Choroid plexus epithelial cell (primary cell): ENCODE measurements at regions not wholly inside any gene's neighbourhood (a gene's known extent, or its start where the extent isn't known, plus 50 kb on each side); places are given as distances from the start of the nearest gene placed in this dataset.

Experiments used
- DNase-seq: peaks from one replicate; pipeline ENCODE4 v3.0.0-alpha.2; 2010; ENCODE audit warnings: low read depth
- H3K4me3 ChIP-seq: 2 replicates; pipeline ENCODE4 v1.5.1; 2011; ENCODE audit warnings: low read depth, mild to moderate bottlenecking, control low read depth, low read length, moderate library complexity
- CTCF ChIP-seq: conservative IDR thresholded peaks from 2 replicates; pipeline ENCODE4 v1.5.1; 2011; ENCODE audit warnings: low read depth, mild to moderate bottlenecking, control low read depth, inconsistent platforms, low read length, moderate library complexity

GRCh38 chr9:119026120-119026519, 343.1 kb downstream of the BRINP1 start:
- no peak for TF ChIP-seq CTCF
- H3K4me3 ChIP-seq, result no peak overlapping the region
- DNase-seq, result no peak

- no peak for TF ChIP-seq CTCF
Observed at GRCh38 chr9:119027901-119028699, 341.1 kb downstream of the BRINP1 start.

GRCh38 chr9:119029886-119030285, 339.3 kb downstream of the BRINP1 start:
- no peak for DNase-seq
- TF ChIP-seq CTCF, result no peak
- no peak overlapping the region for H3K4me3 ChIP-seq

More at GRCh38 chr9:119027901-119028699, 341.1 kb downstream of the BRINP1 start:
- DNase-seq, result no peak
- H3K4me3 ChIP-seq, result no peak overlapping the region

- TF ChIP-seq CTCF, result no peak
- H3K4me3 ChIP-seq, result no peak overlapping the region
- no peak for DNase-seq
Observed at GRCh38 chr9:119033596-119033995, 335.6 kb downstream of the BRINP1 start.

GRCh38 chr9:119036969-119037368, 332.3 kb downstream of the BRINP1 start:
- no peak for DNase-seq
- TF ChIP-seq CTCF, result no peak
- no peak overlapping the region for H3K4me3 ChIP-seq

GRCh38 chr9:119043996-119044395, 325.2 kb downstream of the BRINP1 start:
- no peak overlapping the region for H3K4me3 ChIP-seq
- DNase-seq, result no peak
- TF ChIP-seq CTCF, result no peak

- no peak for TF ChIP-seq CTCF
- H3K4me3 ChIP-seq, result no peak overlapping the region
- DNase-seq, result no peak
Observed at GRCh38 chr9:119044806-119045205, 324.4 kb downstream of the BRINP1 start.
